LNCAP (cell line): ENCODE measurements at regions not wholly inside any gene's neighbourhood (a gene's known extent, or its start where the extent isn't known, plus 50 kb on each side); places are given as distances from the start of the nearest gene placed in this dataset.

Experiments used
- CTCF ChIP-seq: fragments of 450-650 bp; IDR thresholded peaks from 2 replicates; pipeline ENCODE4 v1.5.1; 2017; ENCODE audit warnings: mild to moderate bottlenecking

GRCh38 chr3:124264346-124264745 lies 272.4 kb upstream of the ROPN1 start:
- no peak for TF ChIP-seq CTCF

- TF ChIP-seq CTCF, result no peak
Measured at GRCh38 chr3:124266487-124266886, 274.6 kb upstream of the ROPN1 start.

GRCh38 chr3:124267406-124267805 lies 275.5 kb upstream of the ROPN1 start:
- no peak for TF ChIP-seq CTCF

GRCh38 chr3:124268355-124268754 lies 276.4 kb upstream of the ROPN1 start:
- TF ChIP-seq CTCF, result no peak

GRCh38 chr3:124269619-124270018 lies 277.7 kb upstream of the ROPN1 start:
- TF ChIP-seq CTCF, result no peak

GRCh38 chr3:124272605-124273151 lies 280.8 kb upstream of the ROPN1 start:
- TF ChIP-seq CTCF, result no peak

GRCh38 chr3:124273651-124274050 lies 281.7 kb upstream of the ROPN1 start:
- no peak for TF ChIP-seq CTCF

- no peak for TF ChIP-seq CTCF
Measured at GRCh38 chr3:124274051-124274450, 282.1 kb upstream of the ROPN1 start.
